HL-60 (cell line): ENCODE measurements at regions not wholly inside any gene's neighbourhood (a gene's known extent, or its start where the extent isn't known, plus 50 kb on each side); places are given as distances from the start of the nearest gene placed in this dataset.

Source experiments
- DNase-seq, 2 experiments: peaks; one replicate each; pipeline ENCODE4 v3.0.0-alpha.2; 2010 to 2020; ENCODE audit warnings: low read depth in 1 of 2, low spot score in 1 of 2
- H3K27ac ChIP-seq: fragments of 250-450 bp; sonication (Bioruptor Pico); replicated peaks from 2 replicates; pipeline ENCODE4 v1.5.1; 2020; ENCODE audit warnings: mild to moderate bottlenecking, moderate library complexity
- H3K27me3 ChIP-seq: fragments of 250-450 bp; sonication (Bioruptor Pico); 2 replicates; pipeline ENCODE4 v1.5.1; 2021; ENCODE audit warnings: mild to moderate bottlenecking, moderate library complexity; ENCODE audit not compliant: insufficient read depth, poor library complexity, severe bottlenecking
- H3K4me3 ChIP-seq: replicated peaks from 2 replicates; pipeline ENCODE4 v1.5.1; 2011; ENCODE audit warnings: mild to moderate bottlenecking, control low read depth, low read length; ENCODE audit not compliant: insufficient read depth
- GABPA ChIP-seq: IDR thresholded peaks from 2 replicates; pipeline ENCODE4 v1.6.1; 2012; ENCODE audit warnings: low read depth
- POLR2AphosphoS5 ChIP-seq: IDR thresholded peaks from 2 replicates; pipeline ENCODE4 v1.6.1; 2012; ENCODE audit warnings: low read depth
- SPI1 ChIP-seq: IDR thresholded peaks from 2 replicates; pipeline ENCODE4 v1.6.1; 2012; ENCODE audit warnings: low read depth, mild to moderate bottlenecking, borderline replicate concordance
- TF ChIP-seq, protein P1 (sequence below): IDR thresholded peaks from 2 replicates; pipeline ENCODE4 v1.6.1; 2012; ENCODE audit warnings: low read depth; ENCODE audit not compliant: insufficient replicate concordance
- TF ChIP-seq, protein P2 (sequence below): IDR thresholded peaks from one replicate; pipeline ENCODE4 v1.5.1; 2011; ENCODE audit warnings: low read length, control low read depth, inconsistent platforms; ENCODE audit not compliant: insufficient read depth

DNA sequence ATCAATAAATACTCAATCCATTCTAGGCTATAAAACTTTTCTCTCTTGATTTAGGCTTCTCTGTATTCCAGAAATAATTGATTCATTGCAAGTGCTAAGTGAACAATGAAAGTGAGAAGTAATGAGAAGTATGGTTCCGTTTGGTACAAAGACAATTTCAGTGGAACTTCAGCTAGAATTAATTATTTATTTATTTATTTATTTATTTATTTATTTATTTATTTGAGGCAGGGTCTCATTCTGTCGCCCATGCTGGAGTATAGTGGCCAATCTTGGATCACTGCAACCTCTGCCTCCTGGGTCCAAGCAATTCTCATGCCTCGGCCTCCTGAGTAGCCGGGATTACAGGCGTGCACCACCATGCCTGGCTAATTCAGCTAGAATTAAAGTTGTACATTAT, 262.1 kb downstream of the B3GLCT start:
- Histone ChIP-seq H3K27ac (no peak overlapping the region), H3K4me3 (no peak overlapping the region), H3K27me3 (no peaks in the 10 kb centered on the region)
- TF ChIP-seq GABPA (no peak), POLR2AphosphoS5 (no peak), SPI1 (no peak)
- TF ChIP-seq, protein P1, sequence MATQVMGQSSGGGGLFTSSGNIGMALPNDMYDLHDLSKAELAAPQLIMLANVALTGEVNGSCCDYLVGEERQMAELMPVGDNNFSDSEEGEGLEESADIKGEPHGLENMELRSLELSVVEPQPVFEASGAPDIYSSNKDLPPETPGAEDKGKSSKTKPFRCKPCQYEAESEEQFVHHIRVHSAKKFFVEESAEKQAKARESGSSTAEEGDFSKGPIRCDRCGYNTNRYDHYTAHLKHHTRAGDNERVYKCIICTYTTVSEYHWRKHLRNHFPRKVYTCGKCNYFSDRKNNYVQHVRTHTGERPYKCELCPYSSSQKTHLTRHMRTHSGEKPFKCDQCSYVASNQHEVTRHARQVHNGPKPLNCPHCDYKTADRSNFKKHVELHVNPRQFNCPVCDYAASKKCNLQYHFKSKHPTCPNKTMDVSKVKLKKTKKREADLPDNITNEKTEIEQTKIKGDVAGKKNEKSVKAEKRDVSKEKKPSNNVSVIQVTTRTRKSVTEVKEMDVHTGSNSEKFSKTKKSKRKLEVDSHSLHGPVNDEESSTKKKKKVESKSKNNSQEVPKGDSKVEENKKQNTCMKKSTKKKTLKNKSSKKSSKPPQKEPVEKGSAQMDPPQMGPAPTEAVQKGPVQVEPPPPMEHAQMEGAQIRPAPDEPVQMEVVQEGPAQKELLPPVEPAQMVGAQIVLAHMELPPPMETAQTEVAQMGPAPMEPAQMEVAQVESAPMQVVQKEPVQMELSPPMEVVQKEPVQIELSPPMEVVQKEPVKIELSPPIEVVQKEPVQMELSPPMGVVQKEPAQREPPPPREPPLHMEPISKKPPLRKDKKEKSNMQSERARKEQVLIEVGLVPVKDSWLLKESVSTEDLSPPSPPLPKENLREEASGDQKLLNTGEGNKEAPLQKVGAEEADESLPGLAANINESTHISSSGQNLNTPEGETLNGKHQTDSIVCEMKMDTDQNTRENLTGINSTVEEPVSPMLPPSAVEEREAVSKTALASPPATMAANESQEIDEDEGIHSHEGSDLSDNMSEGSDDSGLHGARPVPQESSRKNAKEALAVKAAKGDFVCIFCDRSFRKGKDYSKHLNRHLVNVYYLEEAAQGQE = no peak
- TF ChIP-seq, protein P2, sequence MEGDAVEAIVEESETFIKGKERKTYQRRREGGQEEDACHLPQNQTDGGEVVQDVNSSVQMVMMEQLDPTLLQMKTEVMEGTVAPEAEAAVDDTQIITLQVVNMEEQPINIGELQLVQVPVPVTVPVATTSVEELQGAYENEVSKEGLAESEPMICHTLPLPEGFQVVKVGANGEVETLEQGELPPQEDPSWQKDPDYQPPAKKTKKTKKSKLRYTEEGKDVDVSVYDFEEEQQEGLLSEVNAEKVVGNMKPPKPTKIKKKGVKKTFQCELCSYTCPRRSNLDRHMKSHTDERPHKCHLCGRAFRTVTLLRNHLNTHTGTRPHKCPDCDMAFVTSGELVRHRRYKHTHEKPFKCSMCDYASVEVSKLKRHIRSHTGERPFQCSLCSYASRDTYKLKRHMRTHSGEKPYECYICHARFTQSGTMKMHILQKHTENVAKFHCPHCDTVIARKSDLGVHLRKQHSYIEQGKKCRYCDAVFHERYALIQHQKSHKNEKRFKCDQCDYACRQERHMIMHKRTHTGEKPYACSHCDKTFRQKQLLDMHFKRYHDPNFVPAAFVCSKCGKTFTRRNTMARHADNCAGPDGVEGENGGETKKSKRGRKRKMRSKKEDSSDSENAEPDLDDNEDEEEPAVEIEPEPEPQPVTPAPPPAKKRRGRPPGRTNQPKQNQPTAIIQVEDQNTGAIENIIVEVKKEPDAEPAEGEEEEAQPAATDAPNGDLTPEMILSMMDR = no peak
- no peak for DNase-seq

DNA sequence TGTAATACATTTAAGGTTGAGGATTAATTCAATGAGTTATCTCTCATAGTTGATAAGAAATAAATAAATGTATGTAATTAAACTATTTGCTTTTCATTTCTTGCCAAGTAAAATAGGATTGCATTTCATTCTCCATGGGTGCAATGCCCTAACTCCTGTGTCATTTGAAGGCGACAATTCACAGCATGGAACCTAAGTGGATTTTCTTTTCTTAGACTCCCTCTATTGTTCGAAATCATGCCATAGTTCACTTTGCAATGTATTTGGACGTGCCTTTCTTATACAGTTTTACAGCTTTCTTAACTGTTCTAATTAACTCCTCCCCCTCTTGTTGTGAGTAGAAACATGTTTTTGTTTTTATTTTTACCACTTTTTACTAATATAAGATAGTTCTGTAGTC, 263.0 kb downstream of the B3GLCT start:
- TF ChIP-seq, protein P2 = no peak
- TF ChIP-seq SPI1 (no peak), GABPA (no peak)
- Histone ChIP-seq H3K27ac (no peak overlapping the region), H3K27me3 (no peaks in the 10 kb centered on the region), H3K4me3 (no peak overlapping the region)
- no peak for DNase-seq

DNA sequence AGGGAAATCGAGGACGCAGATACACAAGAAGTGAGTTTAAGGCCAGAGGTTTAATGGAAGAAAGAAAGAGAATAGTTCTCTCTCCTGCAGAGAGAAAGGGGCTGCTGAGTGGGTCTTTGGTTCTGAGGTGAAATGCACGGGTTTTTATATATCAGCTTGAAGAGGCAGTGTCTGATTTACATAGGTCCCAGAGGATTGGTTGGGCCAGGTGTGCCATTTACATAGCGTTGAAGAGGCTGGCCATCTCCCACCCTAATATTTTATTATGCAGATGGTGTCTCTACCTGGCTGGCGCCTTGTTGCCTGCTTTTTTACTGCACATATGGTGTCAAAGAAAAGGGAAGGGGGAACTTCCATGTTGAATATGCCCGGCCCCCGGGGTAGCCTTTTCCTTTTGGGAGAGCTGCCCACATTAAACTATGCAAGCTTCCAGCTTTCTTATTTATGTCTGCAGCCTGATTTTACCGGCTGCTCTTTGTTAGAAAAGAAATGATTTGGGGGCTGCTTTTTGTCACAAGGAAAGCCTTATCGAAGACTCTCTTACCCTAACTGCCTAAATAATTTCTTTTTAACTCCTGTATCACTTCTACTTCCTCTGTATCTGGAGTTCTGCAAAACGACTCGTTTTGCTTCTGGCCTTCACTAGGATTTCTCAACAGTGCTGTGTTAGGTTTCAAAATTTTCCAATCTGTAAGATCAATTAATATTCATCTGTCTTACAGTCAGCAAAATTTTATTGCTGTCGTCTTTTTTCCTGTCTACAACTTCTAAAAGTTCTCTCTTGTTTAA, 268.5 kb downstream of the B3GLCT start:
- peak in 1 of 2 experiments; percentile 18 for DNase-seq
- Histone ChIP-seq H3K27me3 (no peaks in the 10 kb centered on the region), H3K27ac (0 out of 2 replicates have a peak overlapping the region, but pooled peaks have one; percentile 4), H3K4me3 (peak overlapping the region; percentile 13)
- TF ChIP-seq SPI1 = peak; percentile 61
- TF ChIP-seq POLR2AphosphoS5 = no peak
- TF ChIP-seq GABPA = no peak
- TF ChIP-seq, protein P1 = no peak
- TF ChIP-seq, protein P2 = no peak
